HG02884 (cell line): ENCODE measurements at regions not wholly inside any gene's neighbourhood (a gene's known extent, or its start where the extent isn't known, plus 50 kb on each side); places are given as distances from the start of the nearest gene placed in this dataset.

ENCODE experiments used
- ATAC-seq: cut with Tn5 transposase; IDR thresholded peaks from one replicate; pipeline ENCODE4 v1.9.1; 2021; ENCODE audit warnings: mild to moderate bottlenecking, moderate library complexity; ENCODE audit not compliant: unreplicated experiment

DNA sequence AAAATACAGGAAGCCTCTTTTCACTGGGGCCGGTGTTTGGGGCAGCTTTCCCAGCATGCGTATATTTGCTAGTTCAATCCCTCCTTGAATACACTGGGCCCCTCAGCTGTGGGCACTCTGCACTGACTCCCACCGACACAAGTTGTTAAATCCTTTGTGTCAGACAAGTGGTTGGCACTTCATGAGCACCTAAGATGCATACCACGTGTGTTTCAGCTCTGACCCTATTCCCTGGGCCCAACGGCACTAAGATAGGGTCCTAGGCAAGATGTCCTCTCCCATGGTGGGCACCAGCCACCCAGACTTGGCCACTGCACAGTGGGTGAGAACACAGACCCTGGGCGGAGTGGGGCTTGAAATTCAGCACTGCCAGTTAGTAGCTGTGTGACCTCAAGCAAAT is 173.8 kb downstream of the BCL11B start:
- ATAC-seq = no peak

DNA sequence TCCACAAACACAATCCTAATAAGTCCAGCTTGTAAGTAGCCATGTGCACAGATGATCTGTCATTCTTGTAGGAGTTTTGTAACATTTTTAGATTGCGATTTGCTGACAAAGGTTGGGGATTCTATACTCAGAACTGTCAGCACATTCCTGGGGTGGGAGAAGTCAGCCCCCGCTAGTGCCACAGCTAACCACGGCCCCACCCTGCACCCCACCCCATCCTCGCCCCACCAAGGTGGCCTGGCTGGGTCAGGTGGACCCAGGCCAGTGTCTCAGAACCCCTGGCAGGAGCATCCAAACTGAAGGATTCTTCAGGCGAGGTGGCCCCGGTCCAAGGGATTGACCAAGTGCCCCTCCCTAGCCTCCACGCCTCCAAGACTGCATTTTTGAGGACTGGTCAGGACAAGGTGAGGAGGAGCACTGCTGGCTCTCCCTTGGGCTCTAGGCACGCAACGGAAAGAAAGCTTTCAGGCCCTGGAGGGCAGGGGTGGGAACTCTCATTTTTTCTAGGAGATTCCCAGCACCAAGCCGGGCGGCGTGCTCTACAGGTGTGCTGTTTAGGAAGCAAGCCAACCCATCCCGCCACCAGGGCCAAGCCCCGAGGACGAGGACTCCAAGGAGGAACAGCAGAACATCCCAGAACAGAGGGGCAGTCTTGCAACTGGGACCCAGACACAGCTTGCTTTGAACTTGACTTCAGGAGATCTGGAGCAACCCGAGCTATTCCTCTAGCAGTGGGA is 172.8 kb downstream of the BCL11B start:
- no peak for ATAC-seq

DNA sequence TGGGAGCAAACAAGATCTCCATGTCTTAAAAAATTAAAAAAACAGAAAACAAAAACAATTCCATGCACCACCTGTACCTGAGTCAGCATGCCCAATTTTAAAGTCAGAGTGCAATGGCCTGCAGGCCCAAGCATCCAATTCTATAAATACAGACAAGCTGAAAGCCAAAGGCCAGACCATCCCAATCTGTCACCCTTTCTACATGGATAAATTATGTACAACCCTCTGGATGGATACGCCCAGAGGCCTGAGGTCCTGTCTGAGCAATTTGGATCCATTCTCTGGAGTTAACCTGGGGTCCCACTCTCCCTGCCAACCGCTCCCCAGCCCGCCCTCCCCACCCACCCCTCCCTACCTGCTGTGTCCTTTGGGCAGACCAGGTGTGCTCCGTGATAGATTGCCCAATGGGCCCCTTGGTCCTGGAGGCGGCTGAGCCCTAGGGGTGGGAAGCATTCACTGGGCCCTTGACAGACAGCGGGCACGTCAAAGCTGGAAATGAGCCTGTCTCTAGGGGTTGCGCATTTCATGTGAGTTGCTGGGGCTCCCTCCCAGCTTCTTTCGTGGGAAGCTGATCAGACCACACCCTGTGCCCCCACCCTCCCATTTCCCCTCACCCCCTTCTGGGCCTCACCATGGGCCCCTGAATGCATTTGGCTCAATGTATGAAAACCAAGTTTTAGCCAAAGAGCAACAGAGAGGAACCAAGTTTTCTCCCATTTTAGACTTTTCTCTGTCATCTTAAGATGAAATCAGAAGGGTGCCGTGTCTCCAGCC is 171.3 kb downstream of the BCL11B start:
- ATAC-seq = no peak

DNA sequence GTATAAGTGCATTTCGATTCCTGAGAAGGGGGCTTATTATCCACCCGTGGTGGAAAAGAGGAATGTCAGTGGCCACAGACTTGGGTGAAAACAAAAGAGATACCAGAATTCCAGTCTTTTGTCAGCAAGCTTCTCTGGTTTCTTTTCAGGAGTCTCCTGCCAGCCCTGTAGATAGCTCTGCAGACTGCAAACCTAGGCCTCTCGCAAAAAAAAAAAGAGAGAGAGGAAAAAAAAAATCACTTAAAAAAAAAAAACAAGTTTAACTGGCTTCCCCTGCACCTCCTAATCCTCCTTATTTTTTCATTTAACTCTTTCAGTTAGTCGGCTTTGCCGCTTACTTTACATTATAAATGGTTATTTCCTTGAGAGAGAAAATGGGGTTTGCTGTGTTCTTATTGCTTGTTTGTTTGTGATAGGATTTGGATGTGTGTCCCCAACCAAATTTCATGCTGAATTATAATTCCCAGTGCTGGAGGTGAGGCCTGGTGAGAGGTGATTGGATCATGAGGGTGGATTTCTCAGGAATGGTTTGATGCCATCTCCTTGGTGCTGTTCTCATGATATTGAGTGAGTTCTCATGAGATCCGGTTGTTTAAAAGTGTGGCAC is 170.0 kb downstream of the BCL11B start:
- no peak for ATAC-seq

DNA sequence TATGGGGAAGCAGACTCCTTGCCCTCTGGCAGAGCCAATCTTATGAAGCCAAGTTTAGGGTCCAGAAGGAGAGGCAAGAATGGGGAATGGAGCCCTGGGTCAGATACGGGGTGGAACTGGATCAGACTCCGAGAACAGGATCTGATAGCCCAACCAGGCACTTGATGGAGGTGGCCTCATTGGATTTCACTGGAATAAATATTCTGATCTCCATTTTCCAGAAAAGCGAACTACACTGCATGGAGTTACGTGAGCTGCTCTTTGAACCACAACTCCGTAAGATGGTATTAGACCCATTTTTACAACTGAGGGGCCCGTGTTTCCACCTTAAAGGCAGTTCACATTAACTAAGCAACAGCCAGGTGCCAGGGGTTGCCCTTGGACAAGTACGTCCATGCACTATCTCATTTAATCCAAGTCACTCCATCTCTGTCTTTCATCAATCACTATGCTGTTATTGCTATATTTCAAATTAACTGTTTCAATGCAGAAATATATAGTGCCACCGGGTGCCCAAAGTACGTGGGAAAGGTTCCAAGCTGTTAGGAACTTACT is 155.2 kb downstream of the BCL11B start:
- ATAC-seq = no peak

DNA sequence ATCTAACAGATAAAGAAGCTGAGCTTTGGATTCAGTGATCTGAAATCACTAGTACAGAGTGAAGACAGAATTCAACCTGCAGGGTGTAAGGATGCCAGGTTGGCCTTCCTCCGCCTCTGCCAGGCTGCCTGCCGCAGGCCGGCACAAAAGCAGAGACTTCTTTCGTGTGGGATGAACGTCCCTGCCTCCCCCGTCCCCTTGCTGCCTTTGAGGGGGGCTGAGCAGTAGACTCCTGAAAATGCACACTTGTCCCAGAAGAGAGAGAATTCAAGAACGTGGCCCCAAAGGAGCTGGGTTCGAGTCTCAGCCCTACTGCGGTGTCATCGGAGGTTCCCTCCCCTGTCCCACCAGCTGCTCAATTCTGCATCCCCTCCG is 154.3 kb downstream of the BCL11B start:
- no peak for ATAC-seq

DNA sequence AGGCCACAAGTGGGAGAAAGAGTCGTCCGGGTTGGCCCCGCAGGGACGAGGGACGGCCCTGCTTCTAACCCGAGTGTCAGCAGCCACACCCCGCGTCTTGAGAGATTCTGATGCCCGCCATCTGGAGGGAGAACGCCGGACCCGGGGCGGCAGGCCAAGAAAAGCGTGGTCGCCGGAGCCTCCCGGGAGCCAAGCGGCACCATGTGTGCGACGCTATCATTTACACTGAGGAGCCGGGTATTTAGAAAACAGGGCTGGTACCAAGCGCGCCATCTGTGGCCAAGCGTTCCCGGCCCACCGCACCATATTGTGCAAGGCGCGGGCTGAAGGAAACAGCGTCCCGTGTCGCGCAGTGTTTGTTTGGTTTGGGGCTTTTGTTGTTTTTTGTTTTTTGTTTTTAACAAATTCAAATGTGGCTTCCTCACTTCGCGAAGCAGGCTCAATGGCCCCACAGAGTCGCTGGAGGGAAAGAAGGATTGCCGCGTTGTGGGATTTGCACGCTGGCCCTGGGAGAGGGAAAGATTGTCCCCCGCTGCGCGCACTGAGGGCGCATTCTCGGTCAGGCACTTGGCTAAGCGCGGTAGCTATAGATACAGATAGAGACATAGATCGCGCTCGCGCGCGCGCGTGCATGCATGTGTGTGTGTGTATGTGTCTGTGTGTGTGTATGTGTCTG is 153.8 kb downstream of the BCL11B start:
- ATAC-seq = no peak

DNA sequence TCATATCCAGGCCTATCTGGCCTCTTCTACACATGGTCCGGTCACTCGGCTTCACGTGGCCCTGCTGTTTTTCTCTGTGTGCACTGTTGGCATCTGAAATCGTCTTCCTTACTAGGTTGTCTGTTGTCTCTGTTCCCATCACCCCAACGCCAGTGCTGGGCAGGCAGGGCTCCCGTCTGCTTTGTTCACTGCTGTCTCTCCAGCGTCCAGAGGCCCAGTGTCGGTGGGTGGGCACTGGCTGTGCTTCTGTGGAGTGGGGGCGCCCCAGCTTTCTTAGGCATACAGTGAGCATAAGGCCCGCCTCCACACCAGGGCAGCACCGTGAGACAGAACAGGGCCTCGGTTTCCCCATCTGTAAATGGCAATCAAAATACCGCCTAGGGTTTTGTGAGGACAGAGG is 153.1 kb downstream of the BCL11B start:
- no peak for ATAC-seq
